ENCODE measurements at regions not wholly inside any gene's neighbourhood (a gene's known extent, or its start where the extent isn't known, plus 50 kb on each side); places are given as distances from the start of the nearest gene placed in this dataset.
"Not testable (repeated sequence)": the region's sequence is repeated elsewhere in the genome, so short reads cannot be mapped to it uniquely, and the experiment has no call there.

DNA sequence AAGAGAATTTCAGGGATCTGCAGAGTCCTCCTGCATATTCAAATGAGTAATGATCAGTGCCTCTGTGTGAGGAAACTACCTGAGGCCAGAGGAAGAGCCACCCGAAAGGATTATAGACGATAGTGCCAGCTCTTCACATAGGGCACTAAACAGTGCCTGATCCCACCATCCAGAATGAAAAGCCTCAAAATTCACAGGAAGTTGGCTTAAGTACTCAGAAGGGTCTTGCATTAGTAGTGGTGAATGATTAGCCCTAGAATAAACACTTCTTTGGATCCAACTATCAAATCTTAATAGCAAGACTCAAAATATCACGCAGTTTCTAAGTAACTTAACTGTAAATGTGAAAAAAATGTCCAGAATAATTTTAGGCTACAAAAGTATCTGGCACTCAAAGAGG, 324.4 kb downstream of the ZNF674 start:
- no peak for DNase-seq

DNA sequence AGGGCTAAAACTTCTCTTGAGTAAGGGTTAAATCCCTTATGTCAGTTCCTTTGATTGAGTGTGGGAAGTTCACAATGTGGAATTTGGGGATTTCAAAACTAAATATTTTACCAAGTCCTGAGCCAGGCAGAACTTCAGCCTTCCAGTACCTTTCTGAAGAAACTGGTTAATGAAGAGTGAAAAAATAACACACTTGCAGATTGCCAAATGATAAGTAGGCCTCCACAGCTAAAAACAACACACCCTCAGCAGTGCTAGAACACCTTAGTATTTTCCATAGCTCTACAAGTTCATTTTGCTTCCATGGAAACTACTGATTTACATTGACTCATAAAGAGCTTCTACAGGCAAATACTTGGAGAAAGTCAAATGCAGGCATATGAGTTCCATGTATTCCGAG, 326.8 kb downstream of the ZNF674 start:
- DNase-seq: no peak

DNA sequence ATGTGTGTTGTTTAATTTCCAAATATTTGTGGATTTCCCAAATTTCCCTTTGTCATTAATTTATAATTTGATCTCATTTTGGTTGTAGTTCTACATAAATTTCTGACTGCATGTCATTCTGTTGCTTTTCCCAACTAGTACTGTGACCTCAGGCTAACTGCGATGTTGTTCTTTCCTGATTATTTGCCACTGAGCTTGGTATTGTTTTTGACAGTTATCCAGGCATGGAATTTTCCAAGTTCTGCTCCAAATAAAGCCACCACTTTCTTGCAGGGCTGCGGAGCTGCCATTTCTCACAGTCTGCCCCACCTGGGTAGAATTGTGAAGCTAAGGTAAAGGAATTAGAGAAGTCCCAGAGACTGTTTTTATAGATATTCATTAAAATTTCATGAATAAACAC, 328.8 kb downstream of the ZNF674 start:
- DNase-seq: no peak

DNA sequence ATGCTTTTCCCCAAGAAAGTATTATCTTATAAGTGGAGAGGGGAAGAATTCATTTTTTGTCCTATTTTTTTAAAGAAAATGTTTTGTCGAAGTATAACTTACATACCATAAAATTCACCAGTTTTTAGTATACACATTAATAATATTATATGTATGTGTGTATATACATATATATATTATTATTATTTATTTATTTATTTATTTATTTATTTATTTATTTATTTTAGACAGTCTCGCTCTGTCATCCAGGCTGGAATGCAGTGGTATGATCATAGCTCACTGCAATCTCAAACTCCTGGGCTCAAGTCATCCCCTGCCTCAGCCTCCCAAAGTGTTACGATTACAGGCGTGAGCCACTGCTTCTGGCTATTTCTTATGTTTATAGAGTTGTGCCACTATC, 334.1 kb downstream of the ZNF674 start:
- DNase-seq: no peak

DNA sequence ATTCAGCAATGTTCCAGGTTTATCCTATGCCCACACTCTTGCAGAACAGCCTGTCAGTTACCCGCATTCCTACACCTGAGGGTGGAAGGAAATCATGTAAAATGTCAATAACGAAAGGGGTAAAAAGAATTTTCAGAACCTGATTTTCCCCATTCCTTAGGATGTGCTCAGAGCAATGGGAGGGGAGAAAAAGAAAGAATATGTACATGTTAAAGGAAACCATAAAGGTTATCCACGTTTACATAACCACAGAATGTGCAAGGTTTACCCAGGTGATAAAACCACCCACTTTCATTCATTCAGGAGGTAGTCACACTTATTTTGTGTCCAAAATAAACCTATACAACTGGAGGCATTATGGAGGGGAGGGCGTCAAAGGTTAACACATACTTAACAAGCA, 335.5 kb downstream of the ZNF674 start:
- no peak for DNase-seq

DNA sequence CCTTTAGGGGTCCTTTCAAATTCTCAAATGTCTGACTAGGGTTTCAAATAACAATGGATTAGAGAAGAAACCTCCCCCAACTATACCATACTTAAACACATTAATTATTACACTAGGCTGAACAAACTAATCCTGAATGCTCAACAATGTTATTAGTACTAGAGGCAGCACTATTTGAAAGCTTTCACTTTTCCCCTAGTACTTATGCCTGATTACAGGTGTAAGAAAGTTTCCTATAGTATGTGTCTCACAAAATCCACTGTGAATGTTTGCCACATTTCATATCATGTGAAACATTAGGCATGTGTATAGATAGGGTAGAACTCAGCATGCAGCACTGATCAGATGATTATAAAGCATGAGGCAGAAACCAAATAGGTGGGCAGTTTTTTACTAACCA, 336.2 kb downstream of the ZNF674 start:
- DNase-seq: no peak

DNA sequence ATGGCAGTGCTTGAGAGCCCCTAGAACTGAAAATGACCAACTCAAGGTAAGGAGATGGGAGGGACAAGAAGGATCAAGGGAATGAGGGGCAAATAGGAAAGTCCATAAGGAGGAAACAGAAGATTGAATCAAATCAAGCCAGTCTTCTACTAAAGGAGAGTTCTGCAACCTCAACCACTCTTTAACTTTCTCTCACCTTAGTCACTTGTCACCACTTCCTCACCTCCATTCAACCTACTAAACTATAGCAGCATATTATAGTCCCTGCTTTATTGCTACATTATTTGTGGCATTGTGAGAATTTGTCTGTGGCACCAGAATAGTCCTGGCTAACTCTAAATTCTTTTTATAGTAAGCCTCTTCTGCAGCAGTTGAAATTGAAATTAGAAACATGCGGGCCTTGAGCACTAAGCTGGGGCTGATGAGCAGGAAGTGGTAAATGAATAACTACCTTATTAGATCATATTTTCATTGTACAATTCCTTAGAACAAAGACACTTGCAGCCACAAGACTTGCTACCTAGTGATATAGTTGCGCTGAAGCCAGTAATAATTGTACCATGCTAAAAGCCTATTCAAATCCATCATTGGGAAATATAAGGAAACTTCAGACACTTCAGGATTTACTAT, 336.9 kb downstream of the ZNF674 start:
- DNase-seq: no peak

DNA sequence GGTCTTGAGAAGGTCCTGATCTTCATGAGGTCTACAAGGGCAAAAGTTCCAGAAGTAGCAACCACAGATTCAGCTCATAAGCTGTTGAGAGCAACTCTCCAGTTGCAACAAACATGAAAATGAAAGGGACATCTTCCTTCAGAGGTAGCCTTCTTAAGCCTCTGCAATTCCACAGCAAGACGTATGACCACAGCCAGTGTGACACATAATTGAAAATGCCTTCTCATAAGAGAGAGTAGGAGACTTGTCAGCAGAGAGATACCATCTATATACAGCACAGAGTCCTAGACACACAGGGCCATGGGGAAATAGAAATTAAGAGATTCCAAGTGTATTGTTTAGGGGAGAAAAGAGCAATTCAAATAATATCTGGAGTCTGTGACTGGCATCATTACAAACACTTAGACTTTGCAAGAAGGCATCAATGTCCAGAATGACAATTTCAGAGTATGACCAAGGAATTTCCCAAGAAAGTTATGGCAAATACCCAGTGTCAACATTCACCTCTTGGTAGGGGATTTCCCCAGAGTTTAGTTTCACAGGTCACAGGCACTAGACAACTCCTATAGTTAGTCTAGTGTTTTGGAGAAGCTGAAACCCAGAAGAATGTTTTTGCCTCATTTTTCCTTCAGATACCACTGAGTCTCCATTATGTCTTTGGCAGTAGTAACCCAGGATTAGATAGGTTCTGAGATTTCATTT, 340.3 kb downstream of the ZNF674 start:
- no peak for DNase-seq

DNA sequence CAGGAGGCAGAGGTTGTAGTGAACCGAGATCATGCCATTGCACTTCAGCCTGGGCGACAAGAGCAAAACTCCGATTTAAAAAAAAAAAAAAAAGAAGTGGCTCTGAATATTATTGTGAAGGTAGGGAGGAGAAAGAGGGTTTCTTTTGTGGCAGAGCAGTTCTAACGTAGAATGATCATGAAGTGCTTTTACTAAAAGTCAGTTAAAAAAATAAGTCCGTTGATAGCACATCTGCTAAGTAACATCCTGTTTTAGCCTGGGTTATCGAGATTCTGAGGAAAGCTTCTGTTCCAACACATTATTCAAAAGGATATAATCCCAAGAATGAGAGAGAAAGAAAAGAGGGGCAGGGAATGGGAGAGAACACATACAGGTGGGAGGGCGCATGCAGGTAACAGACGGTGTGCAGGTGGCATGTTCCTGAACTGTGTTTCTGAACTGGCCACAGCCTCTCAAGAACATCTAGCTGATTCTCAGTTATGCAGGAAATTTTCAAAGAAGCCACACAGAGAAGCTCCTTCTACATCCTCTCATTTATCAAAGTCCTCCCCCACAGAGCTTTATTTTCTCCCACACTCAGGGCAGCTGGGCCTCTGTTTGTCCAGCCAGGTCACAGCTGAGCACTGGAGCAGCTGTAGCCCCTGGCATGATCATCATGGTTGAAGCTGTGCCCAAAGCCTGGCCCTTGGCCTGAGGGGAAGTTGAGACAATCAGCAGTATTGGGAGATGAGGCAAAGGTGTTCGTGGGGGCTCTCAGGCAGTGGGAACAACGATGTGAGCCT, 342.3 kb downstream of the ZNF674 start:
- no peak for DNase-seq

DNA sequence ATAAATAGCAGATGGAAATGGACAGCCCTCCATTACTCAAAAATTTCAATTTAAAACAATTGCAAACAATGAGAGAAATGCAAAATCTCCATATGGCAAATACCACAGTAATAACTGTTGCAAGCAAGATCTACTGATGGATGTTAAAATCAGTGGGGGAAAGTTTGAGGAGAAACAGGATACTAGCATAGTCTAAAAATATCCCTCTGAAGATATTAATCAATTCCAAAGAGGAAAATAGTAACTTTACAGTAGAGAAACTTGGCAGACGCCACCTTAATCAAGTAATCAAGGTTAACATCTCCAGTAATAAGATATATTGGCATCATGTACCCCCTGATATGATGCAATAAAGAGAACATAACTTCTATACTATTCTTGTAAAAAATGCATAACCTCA, 344.8 kb downstream of the ZNF674 start:
- DNase-seq: no peak

DNA sequence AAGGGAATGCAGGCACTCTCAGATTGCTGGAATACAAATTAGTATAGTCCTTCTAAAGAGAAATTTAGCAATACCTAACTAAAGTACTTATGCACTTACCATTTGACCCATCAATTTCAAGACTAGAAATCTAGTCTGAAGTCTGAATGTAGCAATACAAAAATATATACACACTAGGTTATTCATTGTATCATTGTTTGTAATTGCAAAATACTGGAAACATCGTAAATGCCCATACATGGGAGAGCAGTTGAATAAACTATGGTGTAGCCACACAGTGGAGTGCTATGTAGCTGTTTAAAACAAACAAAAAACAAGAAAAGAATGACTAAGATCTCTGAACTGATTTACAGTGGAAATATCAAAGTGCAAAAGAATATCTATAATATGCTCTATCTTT, 346.4 kb downstream of the ZNF674 start:
- no peak for DNase-seq

DNA sequence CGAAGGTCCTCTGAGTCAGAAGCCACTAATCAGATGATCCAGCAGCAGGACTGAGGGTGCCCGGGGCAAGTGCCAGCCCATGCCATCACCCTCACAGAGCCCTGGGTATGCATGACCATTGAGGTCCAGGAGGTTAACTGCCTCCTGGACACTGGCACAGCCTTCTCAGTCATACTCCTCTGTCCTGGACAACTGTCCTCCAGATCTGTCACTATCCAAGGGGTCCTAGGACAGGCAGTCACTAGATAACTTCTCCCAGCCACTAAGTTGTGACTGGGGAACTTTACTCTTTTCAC, 358.5 kb downstream of the ZNF674 start:
- DNase-seq: not testable (repeated sequence)

DNA sequence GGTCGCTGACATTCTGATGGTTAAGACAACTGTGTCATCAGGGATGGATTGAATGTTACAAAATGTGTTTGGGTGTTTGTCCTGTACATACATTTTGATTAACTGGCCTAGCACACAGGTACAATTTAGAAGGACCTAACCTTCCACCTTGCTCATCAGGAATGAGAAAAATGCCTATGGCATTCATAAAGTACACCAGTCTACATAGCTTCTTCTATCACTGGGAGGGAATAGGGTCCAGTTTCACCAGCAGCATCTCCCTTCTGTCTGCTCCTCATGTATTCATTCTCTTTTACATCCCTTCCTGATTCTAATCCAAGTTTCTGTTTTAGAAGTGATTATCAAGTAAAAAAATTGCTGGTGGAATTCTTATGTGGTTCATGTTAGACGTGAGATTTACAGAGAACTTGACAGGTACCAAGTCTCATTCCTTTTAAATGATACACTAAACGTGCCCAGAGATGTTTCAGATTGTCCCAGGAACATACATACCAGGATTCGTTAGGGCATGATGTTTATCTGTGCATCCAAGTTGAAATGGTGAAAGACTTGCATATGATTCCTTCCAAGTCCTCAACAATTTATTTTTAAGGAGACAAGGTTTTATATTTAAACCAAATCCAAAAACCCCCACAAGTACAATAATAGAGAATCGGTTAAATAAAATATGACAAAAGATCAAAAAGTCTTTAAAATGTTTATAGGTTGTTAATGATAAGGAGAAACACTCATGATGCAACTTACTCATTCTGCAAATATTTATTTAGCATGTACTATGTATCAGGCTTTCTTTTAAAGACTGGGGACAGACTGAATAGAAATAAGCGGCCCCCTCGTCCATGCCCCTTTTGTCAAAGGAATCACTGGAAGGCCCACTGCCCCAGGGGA, 359.1 kb downstream of the ZNF674 start:
- no peak for DNase-seq

DNA sequence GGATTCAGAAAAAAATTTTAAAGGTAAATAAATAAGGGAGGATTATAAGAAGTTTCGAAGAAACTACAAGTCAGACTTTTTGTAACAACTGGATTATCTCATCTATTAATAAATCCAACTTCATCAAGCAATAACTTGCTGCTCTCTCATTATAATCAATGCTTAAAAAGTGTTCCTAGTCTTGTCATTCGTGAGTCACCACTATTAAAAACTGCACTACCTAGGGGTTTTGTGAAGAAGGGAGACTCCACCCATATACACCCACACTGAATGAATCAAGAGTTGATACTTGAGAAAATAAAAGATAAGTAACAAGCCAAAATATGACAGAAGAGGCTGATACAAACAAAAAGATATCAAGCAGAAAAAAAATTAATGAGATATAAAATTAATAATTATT, 360.5 kb downstream of the ZNF674 start:
- DNase-seq: no peak

DNA sequence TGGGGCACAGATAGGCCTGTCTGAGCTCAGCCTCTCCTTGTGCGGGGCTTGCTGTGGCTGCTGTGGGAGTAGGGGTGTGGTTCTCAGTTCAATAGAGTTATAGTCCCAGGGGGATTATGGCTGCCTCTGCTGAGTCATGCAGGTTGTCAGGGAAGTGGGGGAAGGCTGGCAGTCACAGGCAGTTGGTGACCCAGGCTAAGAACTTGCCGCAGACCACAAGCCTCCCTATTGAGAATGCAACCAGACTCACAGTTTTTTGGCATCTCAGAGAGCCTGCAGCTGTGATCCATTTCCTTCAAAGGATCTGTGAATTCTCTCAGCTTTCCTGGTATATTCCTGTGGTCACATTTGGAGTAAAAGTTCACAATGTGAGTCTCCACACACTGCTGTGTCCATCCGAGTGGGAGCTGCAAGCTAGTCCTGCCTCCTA, 364.9 kb downstream of the ZNF674 start:
- DNase-seq: no peak

DNA sequence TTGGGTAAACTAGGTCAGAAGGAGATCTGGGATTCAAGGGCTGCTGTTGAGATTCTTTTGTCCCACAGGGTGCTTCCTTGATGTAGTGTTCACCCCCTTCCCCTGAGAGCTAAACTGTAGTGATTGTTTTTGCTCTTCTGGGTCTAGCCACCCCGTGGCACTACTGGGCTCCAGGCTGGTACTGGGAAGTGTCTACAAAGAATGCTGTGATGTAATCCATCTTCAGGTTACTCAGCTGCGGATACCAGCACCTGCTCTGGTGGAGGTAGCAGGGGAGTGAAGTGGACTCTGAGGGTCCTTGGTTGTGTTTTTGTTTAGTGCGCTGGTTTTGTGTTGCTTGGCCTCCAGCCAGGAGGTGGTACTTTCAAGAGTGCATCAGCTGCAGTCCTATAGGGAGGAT, 365.5 kb downstream of the ZNF674 start:
- DNase-seq: no peak

DNA sequence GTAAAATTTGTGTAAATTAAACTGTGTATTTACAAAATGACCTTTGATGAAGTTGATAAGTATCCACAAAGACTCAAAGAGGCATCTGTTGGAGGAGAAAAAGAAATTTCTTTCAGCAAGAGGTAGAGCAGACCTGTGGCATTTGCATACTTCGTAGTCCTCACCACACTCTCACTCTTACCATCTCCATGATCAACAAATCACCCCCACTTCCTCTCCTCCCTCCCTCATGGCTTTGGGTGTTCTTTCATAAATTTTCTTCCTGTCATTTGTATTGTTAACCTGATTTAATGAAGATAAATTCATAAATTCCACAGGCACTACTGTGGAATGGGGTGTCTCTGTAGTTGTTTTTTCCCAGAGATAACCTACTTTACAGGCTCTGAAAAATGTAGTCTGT, 366.5 kb downstream of the ZNF674 start:
- no peak for DNase-seq

DNA sequence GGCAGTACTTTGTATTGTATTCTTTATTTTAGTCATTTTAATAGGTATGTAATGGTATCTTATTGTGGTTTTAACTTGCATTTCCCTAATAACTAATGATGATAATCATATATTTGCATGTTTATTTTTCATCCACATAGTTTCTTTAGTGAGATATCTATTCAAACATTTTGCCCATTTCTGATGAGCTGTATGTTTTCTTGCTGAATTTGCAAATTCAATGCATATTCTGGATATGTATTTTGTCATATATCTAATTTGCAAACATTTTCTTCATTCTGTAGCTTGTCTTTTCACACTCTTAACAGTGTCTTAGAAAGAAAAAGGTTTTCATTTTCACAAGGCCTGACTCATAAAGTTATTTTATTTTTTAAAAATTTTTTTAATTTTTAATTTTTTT, 372.1 kb downstream of the ZNF674 start:
- DNase-seq: no peak

DNA sequence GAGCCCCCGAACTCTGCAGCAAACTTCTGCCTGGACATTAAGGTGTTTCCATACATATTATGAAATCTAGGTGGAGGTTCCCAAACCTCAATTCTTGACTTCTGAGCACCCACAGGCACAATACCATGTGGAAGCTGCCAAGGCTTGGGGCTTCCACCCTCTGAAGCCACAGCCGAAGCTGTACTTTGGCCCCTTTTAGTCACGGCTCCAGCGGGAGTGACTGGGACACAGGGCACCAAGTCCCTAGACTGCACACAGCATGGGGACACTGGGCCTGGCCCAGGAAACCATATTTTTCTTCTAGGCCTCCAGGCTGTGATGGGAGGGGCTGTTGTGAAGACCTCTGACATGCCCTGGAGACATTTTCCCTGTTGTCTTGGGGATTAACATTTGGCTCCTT, 373.8 kb downstream of the ZNF674 start:
- not testable (repeated sequence) for DNase-seq

DNA sequence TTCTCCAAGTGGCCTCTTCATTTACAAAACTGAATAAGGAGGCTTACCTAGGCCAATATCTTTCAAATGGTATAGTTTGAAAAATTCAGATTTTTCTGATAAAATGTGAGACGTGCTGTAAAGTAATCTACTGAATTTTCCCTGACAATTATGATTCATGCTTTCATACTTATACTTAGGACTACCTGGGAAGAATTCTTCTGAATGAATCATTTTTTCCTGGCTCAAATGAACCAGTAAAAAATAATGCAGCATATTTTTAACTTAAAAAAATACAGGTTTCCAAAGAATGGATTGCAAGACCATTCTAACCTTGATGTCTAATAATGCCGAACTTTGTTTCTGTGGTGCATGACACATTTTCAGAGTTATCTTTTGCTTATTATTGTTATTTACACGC, 375.4 kb downstream of the ZNF674 start:
- no peak for DNase-seq

DNA sequence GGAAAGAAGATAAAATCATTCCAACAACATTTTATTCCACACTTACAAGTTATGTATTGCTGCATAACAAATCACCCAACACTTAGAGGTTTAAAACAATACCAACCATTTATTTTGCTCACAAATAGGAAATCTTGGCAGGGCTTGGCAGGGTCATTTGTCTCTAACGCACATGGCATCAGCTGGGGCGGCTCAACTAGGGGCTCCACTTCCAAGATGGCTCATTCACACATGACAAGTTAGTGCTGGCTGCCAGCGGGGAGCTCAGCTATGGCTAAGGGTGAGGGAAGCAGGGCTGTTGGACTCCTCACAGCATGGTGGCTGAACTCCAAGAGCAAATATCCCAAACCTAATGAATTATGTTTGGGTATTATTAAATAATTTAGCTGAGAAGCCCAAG, 377.0 kb downstream of the ZNF674 start:
- DNase-seq: no peak

DNA sequence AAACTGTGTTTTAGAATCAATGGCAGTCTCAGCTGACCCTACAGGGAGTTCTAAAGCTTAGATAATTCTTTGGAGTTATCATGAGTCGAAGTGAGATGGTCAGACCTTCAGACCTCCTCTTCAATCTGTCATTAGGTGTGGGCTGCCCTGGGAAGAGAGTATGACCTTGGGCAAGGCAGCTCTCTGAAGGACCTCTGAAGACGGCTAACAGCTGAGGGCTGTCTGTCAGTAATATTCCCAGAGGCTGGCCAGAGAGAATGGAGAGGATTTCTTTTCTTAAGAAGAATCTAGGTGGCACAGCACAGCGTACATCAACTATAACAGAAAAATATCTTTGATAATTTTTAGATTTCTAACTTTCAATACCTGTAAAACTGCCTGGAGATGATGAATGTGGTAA, 379.4 kb downstream of the ZNF674 start:
- no peak for DNase-seq

DNA sequence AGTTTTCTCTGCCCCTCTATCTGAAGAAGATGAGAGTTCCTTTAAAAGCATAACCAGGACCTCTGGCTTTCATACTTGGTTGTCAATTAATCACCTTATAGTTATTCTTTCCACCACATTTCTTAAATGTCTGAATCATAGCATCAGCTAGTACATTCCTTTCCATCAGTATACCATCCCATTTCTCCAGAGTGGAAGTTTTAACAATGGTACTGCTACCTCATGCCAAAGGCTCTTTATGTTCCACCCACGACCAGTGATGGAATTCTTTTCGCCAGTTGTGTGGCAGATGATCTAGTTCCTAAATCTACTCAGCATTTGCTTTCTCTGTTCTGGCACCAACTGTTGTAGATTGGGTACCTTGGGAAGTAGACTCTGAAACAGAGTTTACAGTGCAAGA, 379.8 kb downstream of the ZNF674 start:
- DNase-seq: no peak

Data from CD4-positive, alpha-beta T cell treated with Interleukin-15 for 1 hour (primary cell).